KOPT-K1 (cell line): ENCODE measurements at regions not wholly inside any gene's neighbourhood (a gene's known extent, or its start where the extent isn't known, plus 50 kb on each side); places are given as distances from the start of the nearest gene placed in this dataset.

Experiments
- H3K27ac ChIP-seq: fragments of 200-600 bp; sonication (generic); 2 replicates; pipeline ENCODE4 v1.5.1; 2016; ENCODE audit warnings: antibody characterized with exemption, mild to moderate bottlenecking, low read depth, low read length; ENCODE audit not compliant: poor library complexity, severe bottlenecking
- H3K36me3 ChIP-seq: fragments of 200-600 bp; sonication (generic); 2 replicates; pipeline ENCODE4 v1.5.1; 2017; ENCODE audit warnings: antibody characterized with exemption, mild to moderate bottlenecking, low read length, moderate library complexity; ENCODE audit not compliant: insufficient read depth
- H3K9me3 ChIP-seq: fragments of 200-600 bp; sonication (generic); 2 replicates; pipeline ENCODE4 v1.5.1; 2017; ENCODE audit warnings: antibody characterized with exemption, low read length, mild to moderate bottlenecking; ENCODE audit not compliant: insufficient read depth, poor library complexity, severe bottlenecking

- Histone ChIP-seq H3K36me3 (no peaks in the 10 kb centered on the region), H3K9me3 (no peaks in the 10 kb centered on the region), H3K27ac (no peak overlapping the region)
Observed at GRCh38 chr2:16000642-16001041, 60.3 kb downstream of the MYCN start.

DNA sequence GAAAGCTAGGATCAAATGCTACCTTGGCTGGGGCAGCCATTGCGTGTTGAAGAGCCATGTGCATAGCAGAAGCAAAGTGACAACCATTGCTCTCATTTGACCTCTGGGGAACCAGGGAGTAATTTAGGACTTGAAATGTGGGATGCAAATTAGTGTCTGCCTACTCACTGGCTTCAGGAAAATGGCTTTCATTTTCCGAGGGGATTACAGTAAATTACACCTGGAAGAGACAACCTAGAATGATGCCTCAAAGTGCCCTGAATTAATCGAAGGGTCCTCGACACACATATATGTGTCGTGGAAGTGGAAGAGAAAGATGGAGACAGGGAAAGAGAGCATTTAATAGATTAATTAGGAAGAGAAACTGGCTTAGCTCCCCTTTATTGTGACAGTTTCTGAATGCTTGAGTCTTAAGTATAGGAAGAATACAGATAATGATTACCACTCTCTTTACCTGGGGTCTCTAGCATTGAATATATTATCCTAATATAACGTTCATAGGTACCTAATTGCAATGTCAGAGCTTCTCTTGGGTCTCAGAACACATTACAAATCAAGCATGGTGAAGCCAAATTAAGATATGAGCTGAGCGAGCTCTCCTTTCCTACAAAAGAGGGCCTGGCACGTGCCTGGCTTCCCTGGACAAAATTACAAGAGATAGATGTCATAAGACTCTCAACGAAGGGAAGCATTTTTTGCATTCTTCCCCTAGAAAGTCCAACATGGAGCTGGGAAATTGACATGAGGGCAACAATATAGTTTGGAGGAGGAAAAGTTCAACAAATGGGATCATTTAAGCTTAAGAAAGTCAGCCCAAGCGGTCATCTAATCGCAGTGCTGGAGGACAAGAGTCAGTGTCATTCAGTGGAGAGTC, 59.5 kb downstream of the MYCN start:
- no peaks in the 10 kb centered on the region for H3K9me3 ChIP-seq
- no peaks in the 10 kb centered on the region for H3K36me3 ChIP-seq
- no peak overlapping the region for H3K27ac ChIP-seq

- Histone ChIP-seq H3K9me3 (no peaks in the 10 kb centered on the region), H3K27ac (no peak overlapping the region), H3K36me3 (no peaks in the 10 kb centered on the region)
Observed at GRCh38 chr2:15997728-15998280, 57.5 kb downstream of the MYCN start.

- H3K9me3 ChIP-seq = no peaks in the 10 kb centered on the region
- H3K27ac ChIP-seq = no peak overlapping the region
- H3K36me3 ChIP-seq = no peaks in the 10 kb centered on the region
Observed at GRCh38 chr2:15996536-15997423, 56.4 kb downstream of the MYCN start.
